HG02798 (cell line): ENCODE measurements at regions not wholly inside any gene's neighbourhood (a gene's known extent, or its start where the extent isn't known, plus 50 kb on each side); places are given as distances from the start of the nearest gene placed in this dataset.

ENCODE experiments used
- ATAC-seq: cut with Tn5 transposase; IDR thresholded peaks from one replicate; pipeline ENCODE4 v1.9.1; 2021; ENCODE audit warnings: mild to moderate bottlenecking; ENCODE audit not compliant: unreplicated experiment, poor library complexity

DNA sequence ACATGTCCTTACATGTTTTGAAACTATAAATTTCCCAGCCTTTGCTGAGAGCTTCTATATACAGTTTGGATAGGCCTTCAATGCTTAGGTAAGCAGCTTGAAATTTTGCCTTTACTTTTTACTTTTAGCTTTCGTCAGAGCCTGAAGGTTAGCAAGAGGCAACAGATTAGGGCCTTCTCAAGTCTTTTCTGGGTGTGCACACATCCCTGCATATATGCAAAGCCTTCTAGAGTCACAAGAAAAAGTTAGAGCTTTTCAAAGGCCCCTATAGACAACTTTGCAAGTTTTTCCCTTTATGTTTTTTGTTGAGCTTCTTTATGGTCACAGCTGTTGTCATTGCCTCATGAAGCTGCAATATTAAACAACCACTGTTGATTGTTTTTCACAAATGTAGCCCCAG is 778.4 kb downstream of the GALC start:
- no peak for ATAC-seq

DNA sequence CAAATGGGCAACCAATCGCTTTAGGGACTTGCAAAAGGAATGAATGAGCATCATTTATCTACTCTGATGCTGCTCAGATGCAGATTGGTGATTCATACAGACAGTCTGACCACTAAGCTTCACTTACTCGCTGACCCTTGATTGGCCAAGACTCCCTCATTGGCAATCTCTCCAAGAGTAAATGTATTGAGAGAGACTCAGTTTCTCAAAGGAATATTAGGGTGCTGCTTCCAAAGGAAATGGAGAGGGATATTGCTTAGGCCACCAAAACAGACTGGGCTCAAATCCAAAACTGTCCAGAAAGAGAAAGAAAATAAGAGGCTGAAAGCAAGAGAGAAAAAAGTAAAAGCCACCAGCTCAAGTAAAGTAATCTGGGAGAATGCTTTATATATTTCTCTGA is 785.2 kb downstream of the GALC start:
- no peak for ATAC-seq

DNA sequence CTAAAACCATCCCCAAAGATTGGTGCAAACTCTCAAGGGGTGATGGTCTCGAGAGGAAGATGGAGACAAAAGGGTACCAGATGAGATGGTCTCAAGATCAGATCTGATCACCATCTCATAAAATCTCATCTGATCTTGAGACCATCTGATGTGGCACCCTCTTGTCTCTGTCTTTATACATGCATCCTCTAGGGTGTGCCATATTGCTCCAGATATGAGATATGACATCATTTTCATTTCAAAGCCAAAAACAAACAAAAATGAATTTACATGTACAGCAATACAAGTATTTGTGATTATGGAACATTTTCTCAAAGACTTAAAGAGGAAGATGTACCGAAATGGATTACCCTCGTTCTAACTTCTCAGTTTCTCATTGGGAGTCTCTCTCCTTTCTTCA is 787.2 kb downstream of the GALC start:
- ATAC-seq: no peak

DNA sequence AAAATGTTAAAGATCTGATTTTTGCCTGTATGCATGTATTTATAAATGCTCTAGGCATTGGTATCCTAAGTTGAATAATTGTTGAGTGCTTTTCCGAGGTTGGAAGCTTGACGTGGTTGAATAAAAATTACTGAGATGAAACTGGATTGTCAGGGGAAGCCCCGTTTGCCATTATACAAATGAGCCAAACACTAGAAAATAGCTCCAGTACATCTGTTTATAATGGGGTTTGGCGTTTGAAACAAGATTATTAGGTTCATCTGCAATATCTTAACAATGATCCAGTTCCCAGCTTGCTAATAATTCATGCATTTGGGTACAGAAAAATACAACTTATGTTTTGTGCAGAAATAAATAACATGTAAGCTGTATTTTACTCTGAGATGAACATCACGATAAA is 789.6 kb downstream of the GALC start:
- ATAC-seq: no peak

DNA sequence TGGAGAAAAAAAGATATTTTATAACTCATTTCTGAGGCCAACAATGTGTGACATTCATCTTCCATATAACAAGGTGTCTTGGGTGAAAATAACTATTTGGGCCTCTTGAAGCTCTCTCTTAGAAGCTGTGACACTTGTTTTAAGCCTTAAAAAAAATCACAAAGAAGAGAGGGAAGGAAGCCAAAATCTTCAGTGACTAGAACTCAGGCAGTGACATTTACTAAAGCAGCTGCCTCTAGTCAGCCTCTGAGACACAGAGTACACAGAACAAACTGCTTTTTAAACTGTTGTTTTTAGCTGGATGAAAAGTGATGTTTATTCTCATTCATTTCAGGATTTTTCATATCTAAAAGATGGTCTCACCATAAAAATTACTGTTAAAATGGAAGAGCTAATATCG is 793.6 kb downstream of the GALC start:
- ATAC-seq: no peak

DNA sequence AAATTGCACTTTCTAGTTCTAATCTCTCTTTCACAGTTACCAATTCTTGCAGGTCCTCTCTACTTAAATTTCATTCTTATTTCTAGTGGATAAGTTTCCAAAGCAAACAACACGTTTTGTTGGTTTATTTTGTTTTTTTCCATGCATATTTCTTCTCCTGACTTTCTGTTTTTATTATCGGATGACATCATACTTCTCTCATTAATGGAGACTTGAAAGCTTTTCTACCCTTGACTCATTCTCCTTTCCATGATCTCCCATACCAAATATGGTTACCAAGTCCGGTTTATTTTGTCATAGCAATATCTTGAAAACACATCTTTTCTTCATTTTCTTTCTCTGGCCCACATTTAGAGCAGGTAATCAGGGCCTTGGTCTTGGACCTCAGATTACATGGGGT is 796.5 kb downstream of the GALC start:
- no peak for ATAC-seq

DNA sequence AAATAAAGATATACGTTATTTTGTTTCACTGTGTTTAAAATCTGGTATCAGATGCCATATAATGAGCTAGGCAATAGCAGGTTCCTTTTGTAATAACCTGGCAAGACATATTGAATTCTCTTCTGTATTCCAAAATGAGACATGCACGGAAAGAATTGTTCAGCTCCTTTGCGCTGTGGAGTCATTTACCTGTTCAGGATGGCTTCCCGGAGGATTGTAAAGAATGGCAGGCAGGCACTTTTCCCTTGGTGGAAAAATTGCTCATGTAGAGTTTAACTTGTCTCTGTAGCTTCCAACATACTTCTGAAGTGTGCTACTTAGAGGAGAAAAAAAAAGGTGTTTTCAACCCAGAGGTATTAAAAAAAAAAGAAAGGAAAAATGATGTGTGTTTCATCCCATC is 805.2 kb downstream of the GALC start:
- no peak for ATAC-seq

DNA sequence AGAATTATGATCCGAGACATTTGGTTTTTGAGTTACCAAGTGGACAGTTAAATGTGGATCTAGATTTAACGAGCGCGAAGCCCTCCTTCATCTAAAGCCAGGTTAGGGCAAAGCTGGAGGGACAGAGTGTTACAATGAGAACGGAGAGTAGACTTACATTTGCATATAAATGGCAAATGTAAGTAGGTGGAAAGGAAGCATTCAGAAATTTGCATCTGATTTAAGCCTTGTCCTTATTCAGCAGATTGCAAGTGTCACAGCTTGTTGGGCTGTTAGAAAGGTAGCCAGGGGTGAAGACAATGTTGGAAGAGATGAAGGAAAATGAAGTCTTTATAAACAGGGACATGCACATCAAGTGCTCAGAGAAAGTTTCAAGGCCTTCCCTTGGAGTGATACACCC is 806.2 kb downstream of the GALC start:
- no peak for ATAC-seq

DNA sequence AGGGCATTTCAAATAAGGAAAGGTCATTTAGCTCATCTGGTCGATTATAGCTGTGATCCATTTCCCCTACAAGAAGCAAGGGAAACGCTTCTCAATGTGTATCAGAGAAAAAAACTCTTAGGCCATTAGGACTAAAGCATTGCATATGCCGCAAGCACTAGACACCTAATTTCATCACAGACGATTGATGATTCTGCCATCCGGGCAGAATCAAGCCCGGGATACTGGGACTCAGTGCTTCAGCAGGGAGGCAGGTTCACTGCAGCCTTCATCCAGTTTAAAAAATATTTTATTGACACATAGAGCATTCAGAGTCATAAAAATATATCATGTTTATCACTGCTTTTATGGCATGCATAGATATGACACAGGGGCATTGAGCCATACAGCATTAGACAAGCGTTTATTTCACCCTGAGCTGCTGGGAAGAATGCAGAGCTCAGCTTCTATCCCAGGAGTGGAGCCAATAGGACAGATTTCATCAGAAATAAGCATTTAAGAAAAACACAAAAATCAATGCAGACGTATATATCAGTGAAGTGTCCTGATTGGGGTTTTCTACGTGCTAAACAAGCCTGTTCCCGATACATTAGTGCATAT is 806.9 kb downstream of the GALC start:
- no peak for ATAC-seq

DNA sequence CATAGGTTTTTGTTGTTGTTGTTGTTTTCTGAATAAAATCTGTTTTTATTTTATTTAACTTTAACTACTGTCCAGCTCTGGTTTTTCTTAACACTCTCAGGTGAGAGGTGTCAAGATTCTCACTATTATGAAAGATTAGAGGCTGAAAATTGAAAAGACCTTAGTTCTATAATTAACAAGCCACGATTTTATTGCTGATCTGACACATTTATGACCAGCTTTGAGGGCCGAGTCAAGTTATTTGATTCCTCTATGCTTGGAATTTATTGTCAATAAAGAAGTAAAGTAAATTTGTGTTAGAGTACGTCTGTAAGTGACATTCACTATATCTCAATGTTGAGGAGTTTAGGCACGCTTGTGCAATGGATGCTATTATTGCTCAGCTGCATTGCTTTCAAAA is 808.8 kb downstream of the GALC start:
- ATAC-seq: no peak

DNA sequence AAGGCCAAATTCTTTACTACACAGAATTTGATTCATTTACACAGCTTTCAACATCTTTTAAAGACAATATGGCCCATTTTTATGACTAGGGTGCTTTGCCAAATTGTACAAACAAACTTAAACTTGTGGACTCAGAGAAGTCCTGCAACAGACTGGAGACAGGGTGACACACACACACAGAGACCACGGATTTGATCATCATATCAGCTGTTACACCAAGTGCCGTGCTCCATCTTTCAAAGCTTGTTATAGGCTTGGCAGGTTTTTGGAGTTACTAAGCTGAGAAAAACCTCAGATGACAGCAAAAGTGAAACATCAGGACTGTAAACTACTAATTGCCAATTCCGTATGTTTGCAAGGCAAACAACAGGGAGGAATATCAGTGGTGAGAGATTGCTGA is 811.7 kb downstream of the GALC start:
- ATAC-seq: no peak

DNA sequence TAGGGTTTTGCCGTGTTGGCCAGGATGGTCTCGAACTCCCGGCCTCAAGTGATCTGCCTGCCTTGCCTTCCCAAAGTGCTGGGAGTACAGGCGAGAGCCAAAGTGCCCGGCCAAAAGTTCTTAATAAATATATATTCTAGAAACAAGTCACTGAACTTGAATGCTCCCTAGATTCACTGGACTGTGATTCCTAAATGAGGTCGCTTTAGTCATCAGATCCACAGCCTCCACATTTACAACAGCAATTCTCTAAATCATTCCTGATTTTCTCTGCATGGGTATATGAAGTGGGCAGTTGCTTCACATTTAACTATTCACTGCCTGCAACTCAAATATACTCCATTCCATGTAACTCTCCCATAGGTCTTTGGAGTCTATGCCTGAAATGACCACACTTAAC is 813.0 kb downstream of the GALC start:
- ATAC-seq: no peak

DNA sequence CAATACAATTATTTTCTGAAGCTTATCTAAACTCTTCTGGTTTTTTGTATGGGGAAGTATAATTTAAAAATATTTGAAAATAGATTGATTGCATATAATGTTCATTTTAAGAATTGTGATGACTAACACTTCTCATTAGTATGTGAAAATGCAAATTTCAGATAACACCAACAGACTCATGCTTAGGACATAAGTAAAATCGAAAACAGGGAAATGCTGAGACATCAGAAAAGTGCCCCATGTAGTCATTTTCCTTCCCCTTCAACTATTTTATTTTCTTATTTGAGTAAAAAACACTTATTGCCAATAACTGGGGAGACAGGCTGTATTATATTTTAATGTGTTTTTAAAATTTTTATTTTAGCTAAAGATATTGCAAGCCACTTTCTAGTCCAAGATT is 814.7 kb downstream of the GALC start:
- ATAC-seq: no peak

DNA sequence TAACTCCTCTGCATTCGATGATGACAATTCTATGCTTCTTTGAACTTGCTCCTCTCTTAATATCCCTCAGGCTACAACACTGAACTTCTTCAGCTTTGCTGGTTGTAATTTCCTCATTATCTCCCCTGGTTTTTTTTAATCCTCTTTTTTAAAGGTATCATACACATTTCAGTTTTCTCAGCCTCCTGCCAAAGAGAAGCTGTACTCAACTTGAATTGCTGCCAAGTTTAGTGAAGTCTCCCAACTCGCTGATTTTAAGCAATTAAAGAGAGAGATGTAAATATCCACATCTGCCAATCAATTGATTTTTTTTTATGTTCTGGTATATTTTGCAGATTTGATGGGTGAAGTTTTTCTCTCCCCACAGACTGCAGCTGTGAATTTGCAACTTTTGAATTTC is 817.8 kb downstream of the GALC start:
- ATAC-seq: no peak

DNA sequence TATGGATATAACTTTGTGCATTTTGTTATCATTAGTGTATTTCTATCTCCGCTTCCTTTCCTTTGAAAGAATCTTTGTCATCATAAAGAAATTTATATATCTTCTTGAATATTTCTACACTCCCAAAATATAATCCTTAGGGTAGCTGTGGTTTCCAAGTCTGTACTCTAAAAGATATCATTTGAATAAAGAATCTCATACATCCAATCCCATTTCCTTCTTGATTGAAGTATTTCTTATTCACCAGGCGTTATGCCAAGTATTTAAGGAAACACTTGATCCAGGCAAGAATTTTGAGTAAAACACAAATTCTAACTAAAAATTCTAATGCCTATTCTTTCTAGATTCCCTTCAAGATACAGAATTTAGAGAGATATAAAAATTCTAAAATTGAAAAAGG is 821.8 kb downstream of the GALC start:
- no peak for ATAC-seq

DNA sequence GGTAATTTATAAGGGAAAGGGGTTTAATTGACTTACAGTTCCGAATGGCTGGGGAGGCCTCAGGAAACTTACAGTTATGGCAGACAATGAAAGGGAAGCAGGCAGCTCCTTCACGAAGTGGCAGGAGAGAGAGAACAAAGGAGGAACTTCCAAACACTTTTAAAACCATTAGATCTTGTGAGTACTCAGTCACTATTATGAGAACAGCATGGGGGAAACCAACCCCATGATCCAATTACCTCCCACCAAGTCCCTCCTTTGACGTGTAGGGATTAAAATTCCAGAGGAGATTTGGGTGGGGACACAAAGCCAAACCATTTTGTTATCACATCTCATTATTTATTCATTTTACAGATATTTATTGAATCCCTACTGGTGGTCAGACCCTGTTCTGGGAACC is 822.8 kb downstream of the GALC start:
- no peak for ATAC-seq

DNA sequence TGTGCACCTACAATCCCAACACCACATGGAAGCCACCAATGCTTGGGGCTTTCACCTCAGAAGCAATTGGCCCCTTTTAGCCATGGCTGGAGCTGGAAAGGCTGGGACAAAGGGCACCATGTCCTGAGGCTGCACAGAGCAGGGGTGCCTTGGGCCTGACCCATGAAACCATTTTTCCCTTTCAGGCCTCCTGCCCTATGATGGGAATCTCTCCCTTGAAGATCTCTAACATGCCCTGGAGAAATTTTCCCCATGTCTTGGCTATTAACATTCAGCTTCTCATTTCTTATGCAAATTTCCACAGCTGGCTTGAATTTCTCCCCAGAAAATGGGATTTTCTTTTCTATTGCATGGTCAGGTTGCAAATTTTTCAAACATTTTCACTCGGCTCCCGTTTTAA is 823.6 kb downstream of the GALC start:
- no peak for ATAC-seq

DNA sequence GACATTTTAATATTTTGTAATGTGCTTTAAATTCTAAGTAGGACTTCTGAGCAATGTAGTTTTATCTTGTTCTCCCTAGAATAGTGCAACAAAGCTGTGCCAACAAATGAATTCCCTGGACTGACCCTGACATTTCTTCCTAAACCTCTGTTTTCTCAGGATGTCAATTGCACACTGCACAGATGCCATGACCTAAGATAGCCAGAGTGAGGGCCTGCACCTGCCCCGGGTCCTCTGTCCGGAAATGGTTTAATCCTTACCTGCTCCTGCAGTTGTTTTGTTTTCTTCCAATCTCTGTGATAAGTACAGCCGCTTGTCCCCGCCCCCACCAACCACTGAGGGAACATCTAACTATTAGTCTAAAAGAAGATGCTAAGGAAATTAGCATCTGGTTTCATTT is 831.5 kb downstream of the GALC start:
- ATAC-seq: no peak

DNA sequence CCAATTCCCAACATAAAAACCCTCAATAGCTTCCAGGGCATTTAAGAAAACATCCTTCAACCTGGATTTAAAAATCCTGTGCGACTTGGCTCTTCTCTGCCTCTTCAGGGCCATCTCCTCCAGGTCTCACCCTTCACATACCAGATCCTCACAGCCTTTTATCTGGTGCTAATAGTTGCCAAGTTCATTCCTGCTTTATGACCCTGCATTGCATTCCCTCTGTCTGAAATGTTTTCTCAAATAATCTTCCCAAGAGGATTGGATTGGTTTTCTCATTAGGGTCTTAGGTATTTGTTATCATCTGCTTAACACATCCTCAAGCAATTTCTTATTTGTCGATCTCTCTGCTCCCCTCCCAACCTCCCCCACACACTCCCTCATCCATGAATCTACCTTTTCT is 832.0 kb downstream of the GALC start:
- no peak for ATAC-seq

DNA sequence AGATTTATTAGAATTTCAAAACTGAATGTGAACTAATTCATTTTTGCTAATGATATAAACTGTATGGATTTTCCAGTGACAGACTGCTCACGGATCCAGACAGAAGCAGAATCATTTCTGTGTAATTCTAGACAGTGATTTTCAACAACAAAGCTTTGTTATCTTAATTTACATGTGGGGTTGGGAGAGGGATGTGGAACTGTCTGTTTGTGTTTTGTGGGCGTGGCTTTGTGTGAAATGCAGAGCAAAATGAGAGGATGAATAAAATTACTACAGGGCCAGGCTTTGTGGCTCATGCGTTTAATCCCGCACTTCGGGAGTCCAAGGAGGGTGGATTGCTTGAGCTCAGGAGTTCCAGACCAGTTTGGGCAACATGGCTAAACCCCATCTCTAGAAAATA is 834.7 kb downstream of the GALC start:
- ATAC-seq: no peak

DNA sequence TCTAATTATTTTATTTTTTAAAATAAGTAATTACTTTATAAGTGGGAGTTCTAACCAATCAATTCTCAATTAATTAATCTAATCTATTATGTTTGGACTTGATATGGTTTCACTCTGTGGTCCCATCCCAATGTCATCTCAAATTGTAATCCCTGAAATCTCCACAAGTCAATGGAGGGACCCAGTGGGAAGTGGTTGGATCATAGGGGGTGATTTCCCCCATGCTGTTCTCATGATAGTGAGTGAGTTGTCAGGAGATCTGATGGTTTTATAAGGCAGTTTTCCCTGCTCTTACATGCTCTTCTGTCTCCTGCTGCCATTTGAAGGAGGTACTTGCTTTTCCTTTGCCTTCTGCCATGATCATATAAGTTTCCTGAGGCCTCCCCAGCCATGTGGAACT is 836.1 kb downstream of the GALC start:
- no peak for ATAC-seq

DNA sequence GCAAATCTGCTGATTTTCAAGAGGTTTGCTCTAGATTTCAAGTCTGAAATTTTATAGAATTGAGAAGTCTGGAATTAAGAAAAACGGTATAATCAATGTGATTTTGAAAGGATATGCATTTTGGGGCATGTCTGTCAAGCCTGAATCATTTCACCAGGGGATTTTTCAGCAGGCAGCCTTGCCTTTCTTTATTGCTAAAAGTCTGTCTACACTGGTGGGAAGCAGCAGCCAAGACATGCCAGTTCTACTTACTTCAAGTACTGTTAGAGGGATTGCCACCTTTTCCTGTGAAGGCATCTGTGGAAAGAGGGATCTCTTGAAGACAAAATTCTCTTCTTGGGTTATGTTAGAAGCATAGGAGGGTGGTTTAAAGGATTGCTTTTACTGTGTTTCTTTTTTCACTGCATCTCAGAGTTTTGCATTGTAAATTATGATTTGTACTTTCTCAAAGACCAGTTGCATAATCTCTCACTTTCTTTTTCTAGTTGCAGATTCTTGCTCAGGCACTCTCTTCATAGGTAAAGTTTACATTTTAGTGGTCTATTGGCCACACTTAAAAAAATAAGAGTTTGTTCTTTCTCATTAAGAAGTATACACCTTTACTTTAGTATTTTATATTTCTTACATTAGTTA is 837.0 kb downstream of the GALC start:
- no peak for ATAC-seq

DNA sequence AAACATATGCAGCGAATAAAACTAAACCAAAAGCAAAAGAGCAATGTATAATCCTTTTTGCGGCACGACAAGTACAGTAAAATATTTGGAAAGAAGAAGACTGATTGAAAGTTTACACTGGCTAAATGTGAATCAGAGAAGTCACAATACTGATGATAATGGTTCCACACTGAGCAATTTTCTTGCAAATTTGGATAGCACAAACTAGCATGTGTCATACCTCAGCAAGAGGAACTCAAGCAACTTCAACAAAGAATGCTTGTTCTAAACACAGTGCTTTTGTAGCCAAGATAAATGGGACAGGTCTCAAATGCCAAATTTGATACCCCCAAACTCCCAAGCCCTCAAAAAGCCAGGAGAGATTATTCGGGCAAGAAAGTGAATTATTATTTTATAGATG is 839.1 kb downstream of the GALC start:
- ATAC-seq: no peak
